K562 (cell line): ENCODE measurements at regions not wholly inside any gene's neighbourhood (a gene's known extent, or its start where the extent isn't known, plus 50 kb on each side); places are given as distances from the start of the nearest gene placed in this dataset.

Experiments
- CSDE1 ChIP-seq, 2 experiments: fragments of 450-650 bp; IDR thresholded peaks; 2 replicates each; pipeline ENCODE4 v1.6.1; 2016; ENCODE audit warnings: mild to moderate bottlenecking in 1 of 2
- FIP1L1 ChIP-seq: fragments of 200-400 bp; formaldehyde crosslinking; IDR thresholded peaks from 2 replicates; pipeline ENCODE4 v1.6.1; 2018; ENCODE audit warnings: mild to moderate bottlenecking, low read depth, low read length; ENCODE audit not compliant: poor library complexity, severe bottlenecking
- STAT6 ChIP-seq: sonication (generic); formaldehyde crosslinking; IDR thresholded peaks from 2 replicates; pipeline ENCODE4 v1.8.1; 2023; ENCODE audit warnings: mild to moderate bottlenecking, missing genetic modification reagents
- TEAD4 ChIP-seq, 2 experiments: sonication (generic) in 1 of 2; formaldehyde crosslinking in 1 of 2; IDR thresholded peaks; 2 replicates each; pipeline versions ENCODE4 v1.6.1 to v1.8.0; 2012 to 2022; ENCODE audit warnings: borderline replicate concordance in 1 of 2, inconsistent platforms in 1 of 2, low read length in 1 of 2, mild to moderate bottlenecking in 1 of 2, missing genetic modification reagents in 1 of 2

GRCh38 chr17:36879624-36880131 is 57.6 kb upstream of the LHX1 start:
- TF ChIP-seq STAT6 (CRISPR knock-in tag) = no peak
- no peak for TF ChIP-seq CSDE1 (IDR thresholded peaks at IDR 0.05)
- no peak for TF ChIP-seq FIP1L1
- TF ChIP-seq TEAD4 (IDR thresholded peaks at IDR 0.05; ENCODE audit: low read length) = no peak
- no peak for TF ChIP-seq TEAD4 (CRISPR knock-in tag; IDR thresholded peaks at IDR 0.05; ENCODE audit: borderline replicate concordance)
